Breast epithelium (tissue), 3 donors: ENCODE measurements at regions not wholly inside any gene's neighbourhood (a gene's known extent, or its start where the extent isn't known, plus 50 kb on each side); places are given as distances from the start of the nearest gene placed in this dataset.

Experiments
- POLR2A ChIP-seq: fragments of 450-650 bp; IDR thresholded peaks from one replicate; pipeline ENCODE4 v1.6.1; 2016; ENCODE audit warnings: antibody characterized with exemption, mild to moderate bottlenecking, moderate library complexity
- TF ChIP-seq, protein P1 (sequence below), 3 donors: fragments of 450-650 bp; IDR thresholded peaks; one replicate each; pipeline ENCODE4 v1.5.1; 2016 to 2017; ENCODE audit warnings: antibody characterized with exemption in 3 of 3, mild to moderate bottlenecking in 3 of 3, moderate library complexity in 3 of 3

DNA sequence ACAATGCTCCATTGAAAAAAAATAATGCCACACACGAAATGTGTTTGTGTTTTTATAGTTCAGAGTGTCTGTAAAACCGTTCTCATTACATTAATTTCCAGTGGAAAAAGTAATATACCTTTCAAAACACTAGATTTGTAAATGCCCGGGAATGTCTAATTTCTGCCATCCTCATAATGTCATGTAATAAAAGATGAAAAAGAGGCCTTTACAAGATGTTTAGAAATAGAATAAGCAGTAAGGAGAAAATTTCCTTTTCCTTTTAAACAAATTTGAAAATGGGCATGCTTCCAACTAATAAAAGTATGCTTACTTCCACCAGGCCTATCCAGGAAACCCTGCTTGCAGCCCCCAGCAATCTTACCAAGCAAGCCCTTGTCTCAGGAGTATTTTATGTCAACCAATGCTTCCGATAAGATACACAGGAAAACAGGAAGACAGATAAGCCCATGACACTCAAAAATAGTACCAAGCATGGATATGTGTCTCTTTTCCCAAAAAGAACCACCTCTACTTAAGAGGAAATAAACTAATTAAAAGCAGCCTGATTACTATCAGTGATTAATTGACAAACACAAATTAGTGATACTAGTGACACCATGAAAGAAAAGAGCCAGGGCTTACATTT, 894.7 kb upstream of the INTU start:
- TF ChIP-seq, protein P1, sequence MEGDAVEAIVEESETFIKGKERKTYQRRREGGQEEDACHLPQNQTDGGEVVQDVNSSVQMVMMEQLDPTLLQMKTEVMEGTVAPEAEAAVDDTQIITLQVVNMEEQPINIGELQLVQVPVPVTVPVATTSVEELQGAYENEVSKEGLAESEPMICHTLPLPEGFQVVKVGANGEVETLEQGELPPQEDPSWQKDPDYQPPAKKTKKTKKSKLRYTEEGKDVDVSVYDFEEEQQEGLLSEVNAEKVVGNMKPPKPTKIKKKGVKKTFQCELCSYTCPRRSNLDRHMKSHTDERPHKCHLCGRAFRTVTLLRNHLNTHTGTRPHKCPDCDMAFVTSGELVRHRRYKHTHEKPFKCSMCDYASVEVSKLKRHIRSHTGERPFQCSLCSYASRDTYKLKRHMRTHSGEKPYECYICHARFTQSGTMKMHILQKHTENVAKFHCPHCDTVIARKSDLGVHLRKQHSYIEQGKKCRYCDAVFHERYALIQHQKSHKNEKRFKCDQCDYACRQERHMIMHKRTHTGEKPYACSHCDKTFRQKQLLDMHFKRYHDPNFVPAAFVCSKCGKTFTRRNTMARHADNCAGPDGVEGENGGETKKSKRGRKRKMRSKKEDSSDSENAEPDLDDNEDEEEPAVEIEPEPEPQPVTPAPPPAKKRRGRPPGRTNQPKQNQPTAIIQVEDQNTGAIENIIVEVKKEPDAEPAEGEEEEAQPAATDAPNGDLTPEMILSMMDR (IDR thresholded peaks at IDR 0.05): no peak
- TF ChIP-seq POLR2A: no peak
